ENCODE measurements at regions not wholly inside any gene's neighbourhood (a gene's known extent, or its start where the extent isn't known, plus 50 kb on each side); places are given as distances from the start of the nearest gene placed in this dataset.
"Not testable (repeated sequence)": the region's sequence is repeated elsewhere in the genome, so short reads cannot be mapped to it uniquely, and the experiment has no call there.

GRCh38 chr5:89168766-89169165 lies 285.8 kb upstream of the MEF2C start:
- CTCF ChIA-PET, result no interaction called here
- POLR2A ChIA-PET, result no interaction called here
- no peak for TF ChIP-seq POLR2AphosphoS5 (IDR thresholded peaks at IDR 0.05; ENCODE audit: insufficient read depth, low read depth, low read length)
- TF ChIP-seq JUN (IDR thresholded peaks at IDR 0.05; ENCODE audit: borderline replicate concordance, insufficient read depth, insufficient read length, low read depth), result no peak
- TF ChIP-seq, protein P1, sequence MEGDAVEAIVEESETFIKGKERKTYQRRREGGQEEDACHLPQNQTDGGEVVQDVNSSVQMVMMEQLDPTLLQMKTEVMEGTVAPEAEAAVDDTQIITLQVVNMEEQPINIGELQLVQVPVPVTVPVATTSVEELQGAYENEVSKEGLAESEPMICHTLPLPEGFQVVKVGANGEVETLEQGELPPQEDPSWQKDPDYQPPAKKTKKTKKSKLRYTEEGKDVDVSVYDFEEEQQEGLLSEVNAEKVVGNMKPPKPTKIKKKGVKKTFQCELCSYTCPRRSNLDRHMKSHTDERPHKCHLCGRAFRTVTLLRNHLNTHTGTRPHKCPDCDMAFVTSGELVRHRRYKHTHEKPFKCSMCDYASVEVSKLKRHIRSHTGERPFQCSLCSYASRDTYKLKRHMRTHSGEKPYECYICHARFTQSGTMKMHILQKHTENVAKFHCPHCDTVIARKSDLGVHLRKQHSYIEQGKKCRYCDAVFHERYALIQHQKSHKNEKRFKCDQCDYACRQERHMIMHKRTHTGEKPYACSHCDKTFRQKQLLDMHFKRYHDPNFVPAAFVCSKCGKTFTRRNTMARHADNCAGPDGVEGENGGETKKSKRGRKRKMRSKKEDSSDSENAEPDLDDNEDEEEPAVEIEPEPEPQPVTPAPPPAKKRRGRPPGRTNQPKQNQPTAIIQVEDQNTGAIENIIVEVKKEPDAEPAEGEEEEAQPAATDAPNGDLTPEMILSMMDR (IDR thresholded peaks at IDR 0.05; ENCODE audit: extremely low read depth in 1 of 2, insufficient read depth in 1 of 2, low read depth in 1 of 2, low read length in 2 of 2), result no peak
- no peak for TF ChIP-seq GATA2 (IDR thresholded peaks at IDR 0.05; ENCODE audit: insufficient read depth, insufficient read length, low read depth, low read length)
- no peak for TF ChIP-seq MYC (IDR thresholded peaks at IDR 0.05; ENCODE audit: low read depth, low read length)
- TF ChIP-seq POLR2A (IDR thresholded peaks at IDR 0.05; ENCODE audit: low read depth, low read length), result no peak
- TF ChIP-seq, protein P2, sequence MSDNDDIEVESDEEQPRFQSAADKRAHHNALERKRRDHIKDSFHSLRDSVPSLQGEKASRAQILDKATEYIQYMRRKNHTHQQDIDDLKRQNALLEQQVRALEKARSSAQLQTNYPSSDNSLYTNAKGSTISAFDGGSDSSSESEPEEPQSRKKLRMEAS (IDR thresholded peaks at IDR 0.05; ENCODE audit: insufficient read depth, insufficient read length), result no peak
- TF ChIP-seq EZH2 (IDR thresholded peaks at IDR 0.05; ENCODE audit: borderline replicate concordance, low read depth, low read length, severe bottlenecking), result no peak
- no peak for TF ChIP-seq FOS (IDR thresholded peaks at IDR 0.05; ENCODE audit: borderline replicate concordance, insufficient read depth, low read length)
- H3K9me3 ChIP-seq (replicated peaks; ENCODE audit: control insufficient read depth, insufficient read depth, low read length), result no peaks in the 10 kb centered on the region
- no peak overlapping the region for H3K9ac ChIP-seq (replicated peaks; ENCODE audit: extremely low read depth, insufficient read depth, low read length)
- no peak overlapping the region for H3K4me2 ChIP-seq (ENCODE audit: insufficient read depth, low read length)
- intact Hi-C loops (cut with micrococcal nuclease), result no loop called here
- no peaks in the 10 kb centered on the region for H4K20me1 ChIP-seq (replicated peaks; ENCODE audit: control insufficient read depth, extremely low read depth, insufficient read depth, low read length)
- DNase-seq (ENCODE audit: low read depth, low spot score), result no peak
- no peak overlapping the region for H3K4me3 ChIP-seq (replicated peaks in 1 of 3; ENCODE audit: insufficient read depth in 1 of 3, low read depth in 1 of 3, low read length in 3 of 3)
- no peaks in the 10 kb centered on the region for H3K9me1 ChIP-seq (replicated peaks; ENCODE audit: control insufficient read depth, extremely low read depth, insufficient read depth, low read length)
- H3K27ac ChIP-seq (ENCODE audit: insufficient read depth, low read depth, low read length), result no peak overlapping the region
- H3K27me3 ChIP-seq (ENCODE audit: control insufficient read depth in 2 of 2, insufficient read depth in 2 of 2, low read length in 2 of 2), result no peaks in the 10 kb centered on the region
- BruUV-seq (replicated peaks), result no TSS peak
- no peak overlapping the region for H2AFZ ChIP-seq (ENCODE audit: low read depth, low read length)
- dilution Hi-C loops (cut with MboI; ENCODE audit: extremely low pct_ligation_motif_present, low sequenced_read_pairs), result no loop called here
- H3K79me2 ChIP-seq (ENCODE audit: control insufficient read depth, insufficient read depth, low read length), result no peaks in the 10 kb centered on the region
- FAIRE-seq, result no peak
- H3K4me1 ChIP-seq (ENCODE audit: control insufficient read depth, extremely low read depth, insufficient read depth, low read length), result no peaks in the 10 kb centered on the region
- H3K36me3 ChIP-seq (ENCODE audit: control insufficient read depth in 2 of 2, extremely low read depth in 1 of 2, insufficient read depth in 2 of 2, low read length in 2 of 2), result no peaks in the 10 kb centered on the region

DNA sequence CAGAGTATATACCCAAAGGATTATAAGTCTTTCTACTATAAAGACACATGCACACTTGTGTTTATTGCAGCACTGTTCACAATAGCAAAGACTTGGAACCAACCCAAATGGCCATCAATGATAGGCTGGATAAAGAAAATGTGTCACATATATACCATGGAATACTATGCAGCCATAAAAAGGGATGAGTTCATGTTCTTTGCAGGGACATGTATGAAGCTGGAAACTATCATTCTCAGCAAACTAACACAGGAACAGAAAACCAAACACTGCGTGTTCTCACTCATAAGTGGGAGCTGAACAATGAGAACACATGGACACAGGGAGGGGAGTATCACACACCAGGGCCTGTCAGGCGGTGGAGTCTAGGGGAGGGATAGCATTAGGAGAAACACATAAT lies 281.7 kb upstream of the MEF2C start:
- FAIRE-seq; CTCF ChIA-PET; H3K4me2 ChIP-seq (ENCODE audit: insufficient read depth, low read length); H3K27me3 ChIP-seq (ENCODE audit: control insufficient read depth in 2 of 2, insufficient read depth in 2 of 2, low read length in 2 of 2); H3K4me1 ChIP-seq (ENCODE audit: control insufficient read depth, extremely low read depth, insufficient read depth, low read length); H3K9me1 ChIP-seq (replicated peaks; ENCODE audit: control insufficient read depth, extremely low read depth, insufficient read depth, low read length); H3K4me3 ChIP-seq (replicated peaks in 1 of 3; ENCODE audit: insufficient read depth in 1 of 3, low read depth in 1 of 3, low read length in 3 of 3); POLR2A ChIA-PET; H3K27ac ChIP-seq (ENCODE audit: insufficient read depth, low read depth, low read length); dilution Hi-C loops (cut with MboI; ENCODE audit: extremely low pct_ligation_motif_present, low sequenced_read_pairs); intact Hi-C loops (cut with micrococcal nuclease); H3K79me2 ChIP-seq (ENCODE audit: control insufficient read depth, insufficient read depth, low read length); H3K36me3 ChIP-seq (ENCODE audit: control insufficient read depth in 2 of 2, extremely low read depth in 1 of 2, insufficient read depth in 2 of 2, low read length in 2 of 2); H3K9me3 ChIP-seq (replicated peaks; ENCODE audit: control insufficient read depth, insufficient read depth, low read length); DNase-seq (ENCODE audit: low read depth, low spot score); BruUV-seq (replicated peaks); H4K20me1 ChIP-seq (replicated peaks; ENCODE audit: control insufficient read depth, extremely low read depth, insufficient read depth, low read length); H2AFZ ChIP-seq (ENCODE audit: low read depth, low read length); H3K9ac ChIP-seq (replicated peaks; ENCODE audit: extremely low read depth, insufficient read depth, low read length): not testable (repeated sequence)

All from endothelial cell of umbilical vein (primary cell).